ENCODE measurements at regions not wholly inside any gene's neighbourhood (a gene's known extent, or its start where the extent isn't known, plus 50 kb on each side); places are given as distances from the start of the nearest gene placed in this dataset.

DNA sequence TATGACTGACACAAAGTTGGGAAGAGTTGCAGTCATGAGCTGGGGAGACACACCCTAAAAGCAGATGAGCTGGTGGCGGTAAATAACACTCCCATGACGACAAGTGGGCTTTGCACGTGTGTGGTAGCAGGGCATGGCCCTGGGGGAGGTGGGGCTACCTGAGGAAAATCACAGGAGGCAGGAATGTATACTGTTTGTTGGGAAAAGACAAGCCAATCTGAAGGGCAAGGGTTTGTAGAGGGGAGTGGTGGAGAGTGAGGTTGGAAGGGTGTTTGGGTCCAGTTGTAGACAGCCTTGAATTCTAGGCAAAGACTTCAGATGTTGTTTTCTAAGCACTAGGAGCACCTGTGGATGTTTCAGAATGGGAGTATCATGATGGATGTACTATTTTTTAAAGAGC is 151.6 kb downstream of the TM9SF2 start:
- H3K4me1 ChIP-seq: peaks cover 0 to 28% (median 0%) of the 10 kb centered on the region in 3 donors
- TF ChIP-seq, protein P1, sequence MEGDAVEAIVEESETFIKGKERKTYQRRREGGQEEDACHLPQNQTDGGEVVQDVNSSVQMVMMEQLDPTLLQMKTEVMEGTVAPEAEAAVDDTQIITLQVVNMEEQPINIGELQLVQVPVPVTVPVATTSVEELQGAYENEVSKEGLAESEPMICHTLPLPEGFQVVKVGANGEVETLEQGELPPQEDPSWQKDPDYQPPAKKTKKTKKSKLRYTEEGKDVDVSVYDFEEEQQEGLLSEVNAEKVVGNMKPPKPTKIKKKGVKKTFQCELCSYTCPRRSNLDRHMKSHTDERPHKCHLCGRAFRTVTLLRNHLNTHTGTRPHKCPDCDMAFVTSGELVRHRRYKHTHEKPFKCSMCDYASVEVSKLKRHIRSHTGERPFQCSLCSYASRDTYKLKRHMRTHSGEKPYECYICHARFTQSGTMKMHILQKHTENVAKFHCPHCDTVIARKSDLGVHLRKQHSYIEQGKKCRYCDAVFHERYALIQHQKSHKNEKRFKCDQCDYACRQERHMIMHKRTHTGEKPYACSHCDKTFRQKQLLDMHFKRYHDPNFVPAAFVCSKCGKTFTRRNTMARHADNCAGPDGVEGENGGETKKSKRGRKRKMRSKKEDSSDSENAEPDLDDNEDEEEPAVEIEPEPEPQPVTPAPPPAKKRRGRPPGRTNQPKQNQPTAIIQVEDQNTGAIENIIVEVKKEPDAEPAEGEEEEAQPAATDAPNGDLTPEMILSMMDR (IDR thresholded peaks at IDR 0.05): no peak
- no peak for TF ChIP-seq POLR2A (IDR thresholded peaks at IDR 0.05)
- DNase-seq: no peak
- H3K27me3 ChIP-seq: no peaks in the 10 kb centered on the region
- no peaks in the 10 kb centered on the region for H3K9me3 ChIP-seq
- intact Hi-C loops (cut with DNase I): loop anchor here (10.0 kb wide), 1 partner anchor 862 kb away; no protein-coding TSS in a partner anchor
- H3K27ac ChIP-seq: no peak overlapping the region
- no peaks in the 10 kb centered on the region for H3K36me3 ChIP-seq
- H3K4me3 ChIP-seq: no peak overlapping the region
- WGBS, 2 donors: 73 to 84% methylated on average over 3 of the region's 3 CpGs

DNA sequence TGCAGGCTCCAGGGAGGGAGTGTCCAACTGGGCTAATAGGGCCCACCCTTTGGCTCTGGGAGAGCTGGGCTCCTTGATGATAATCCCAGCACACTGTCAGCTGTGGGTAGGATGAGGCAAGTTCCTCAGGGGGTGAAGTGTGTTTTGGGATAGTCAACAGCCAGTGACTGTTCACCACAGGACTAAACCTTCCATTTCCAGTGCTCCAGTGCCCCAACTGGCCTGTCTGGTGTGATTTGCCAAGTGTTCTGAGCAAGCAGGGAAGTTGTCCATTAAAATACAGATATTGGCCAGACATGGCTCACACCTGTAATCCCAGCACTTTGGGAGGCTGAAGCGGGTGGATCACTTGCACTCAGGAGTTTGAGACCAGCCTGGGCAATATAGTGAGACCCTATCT is 150.9 kb downstream of the TM9SF2 start:
- Histone ChIP-seq H3K27me3 (no peaks in the 10 kb centered on the region), H3K27ac (no peak overlapping the region), H3K4me1 (peaks cover 0 to 22% (median 0%) of the 10 kb centered on the region in 3 donors), H3K36me3 (no peaks in the 10 kb centered on the region), H3K4me3 (no peak overlapping the region), H3K9me3 (no peaks in the 10 kb centered on the region)
- intact Hi-C loops (cut with DNase I): loop anchor here (10.0 kb wide), 1 partner anchor 863 kb away; no protein-coding TSS in a partner anchor
- TF ChIP-seq, protein P1 (IDR thresholded peaks at IDR 0.05): no peak
- TF ChIP-seq POLR2A (IDR thresholded peaks at IDR 0.05): no peak
- no peak for DNase-seq
- 50 to 83% methylated on average over 1 of the region's 1 CpG for WGBS, 2 donors

DNA sequence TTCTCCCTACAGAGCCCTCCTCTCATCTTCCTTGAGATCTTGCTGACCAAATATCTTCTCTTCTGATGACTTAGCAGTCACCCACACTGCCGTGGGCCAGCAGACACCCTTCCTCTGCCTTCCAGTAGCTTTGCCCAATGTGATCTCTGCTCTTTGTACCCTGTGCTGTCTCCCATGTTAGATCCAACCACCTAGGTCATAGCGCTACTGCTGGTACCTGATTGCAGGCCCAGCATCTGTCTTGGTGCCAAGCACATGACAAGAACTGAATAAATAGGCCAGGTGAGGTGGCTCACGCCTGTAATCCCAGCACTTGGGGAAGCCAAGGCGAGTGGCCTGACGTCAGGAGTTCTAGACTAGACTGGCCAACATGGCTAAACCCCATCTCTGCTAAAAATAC is 149.7 kb downstream of the TM9SF2 start:
- intact Hi-C loops (cut with DNase I): loop anchor here (10.0 kb wide), 1 partner anchor 864 kb away; no protein-coding TSS in a partner anchor
- H3K27me3 ChIP-seq: no peaks in the 10 kb centered on the region
- DNase-seq: no peak

DNA sequence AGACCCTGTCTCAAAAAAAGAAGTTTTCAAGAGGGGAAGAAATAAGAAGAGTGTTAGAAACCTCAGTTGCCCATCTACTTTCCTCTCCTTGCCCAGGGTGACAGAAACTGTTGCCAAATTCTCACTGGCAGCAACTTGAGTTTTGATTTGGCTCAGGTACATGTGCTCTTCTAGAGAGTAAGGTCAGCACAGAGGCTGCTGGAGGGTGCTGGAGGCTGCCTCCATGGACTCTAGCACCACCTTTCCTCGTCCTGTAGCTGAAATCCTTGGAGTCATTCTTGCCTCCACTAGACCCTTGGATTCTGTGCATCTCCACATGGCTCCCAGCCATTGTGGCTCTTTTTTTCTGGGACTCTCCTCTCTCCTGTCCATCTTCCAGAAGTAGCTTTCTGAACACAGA is 149.1 kb downstream of the TM9SF2 start:
- TF ChIP-seq POLR2A (IDR thresholded peaks at IDR 0.05): no peak
- TF ChIP-seq, protein P1 (IDR thresholded peaks at IDR 0.05): no peak
- no peaks in the 10 kb centered on the region for H3K9me3 ChIP-seq
- no peak for DNase-seq
- intact Hi-C loops (cut with DNase I): loop anchor here (10.0 kb wide), 1 partner anchor 864 kb away; no protein-coding TSS in a partner anchor
- H3K27me3 ChIP-seq: no peaks in the 10 kb centered on the region
- H3K27ac ChIP-seq: no peak overlapping the region
- no peak overlapping the region for H3K4me3 ChIP-seq
- WGBS, 2 donors: 83 to 89% methylated on average over 1 of the region's 1 CpG
- no peaks in the 10 kb centered on the region for H3K36me3 ChIP-seq
- H3K4me1 ChIP-seq: peaks cover 0 to 9% (median 0%) of the 10 kb centered on the region in 3 donors

More for the DNA sequence above, 149.7 kb downstream of the TM9SF2 start:
- no peak overlapping the region for H3K27ac ChIP-seq
- H3K4me3 ChIP-seq: no peak overlapping the region
- TF ChIP-seq, protein P1 (IDR thresholded peaks at IDR 0.05): no peak
- TF ChIP-seq POLR2A (IDR thresholded peaks at IDR 0.05): no peak
- H3K9me3 ChIP-seq: no peaks in the 10 kb centered on the region
- H3K36me3 ChIP-seq: no peaks in the 10 kb centered on the region
- peaks cover 0 to 15% (median 0%) of the 10 kb centered on the region in 3 donors for H3K4me1 ChIP-seq
- 86 to 100% methylated on average over 2 to 3 of the region's 5 CpGs for WGBS, 2 donors

DNA sequence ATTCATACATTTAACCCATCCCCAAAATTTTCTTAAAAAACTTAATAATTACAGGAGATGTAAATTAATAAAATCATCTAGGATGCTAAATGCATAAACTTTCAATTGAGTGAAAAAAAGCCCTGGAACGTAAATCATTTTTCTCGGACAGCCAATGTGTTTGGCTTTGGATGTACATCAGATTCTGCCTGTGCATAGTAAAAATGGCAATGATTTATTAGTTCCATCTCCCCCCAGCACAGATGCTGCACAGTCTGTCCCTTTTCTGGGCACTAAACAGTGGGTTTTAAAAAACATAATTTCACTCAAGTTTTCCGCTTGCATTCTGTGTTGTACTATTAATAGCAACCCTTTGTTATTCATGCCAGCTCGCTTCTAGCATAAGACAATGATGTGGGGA is 147.7 kb downstream of the TM9SF2 start:
- DNase-seq: no peak
- Histone ChIP-seq H3K36me3 (no peaks in the 10 kb centered on the region), H3K4me1 (peaks cover 0 to 5% (median 0%) of the 10 kb centered on the region in 3 donors), H3K27ac (no peak overlapping the region), H3K4me3 (no peak overlapping the region), H3K27me3 (no peaks in the 10 kb centered on the region), H3K9me3 (no peaks in the 10 kb centered on the region)
- WGBS, 2 donors: 76 to 88% methylated on average over 4 of the region's 4 CpGs
- TF ChIP-seq, protein P1 (IDR thresholded peaks at IDR 0.05): no peak
- intact Hi-C loops (cut with DNase I): no loop called here
